PC-3 (cell line): ENCODE measurements at regions not wholly inside any gene's neighbourhood (a gene's known extent, or its start where the extent isn't known, plus 50 kb on each side); places are given as distances from the start of the nearest gene placed in this dataset.

Experiments
- ATAC-seq: fragments of 200-7000 bp; cut with Tn5 transposase; 2 replicates; pipeline ENCODE4 v1.9.1; 2020; ENCODE audit warnings: mild to moderate bottlenecking, moderate library complexity
- BruUV-seq: library from RNA; stranded (reverse); fragments of 400-500 nt; replicated peaks from 2 replicates; lab custom pipeline; 2021; lab: Mats Ljungman, UMichigan
- CTCF ChIA-PET: fragments of 300-600 bp; sonication (Branson Sonifier 250); formaldehyde crosslinking; loops from one replicate; lab custom pipeline; 2022; ENCODE audit warnings: antibody characterized with exemption; lab: Charles Lee
- POLR2A ChIA-PET: fragments of 300-600 bp; sonication (Branson Sonifier 250); formaldehyde crosslinking; loops from one replicate; lab custom pipeline; 2022; ENCODE audit warnings: antibody characterized with exemption; ENCODE audit not compliant: unreplicated experiment; lab: Charles Lee
- DNase-seq: peaks from one replicate; pipeline ENCODE4 v3.0.0-alpha.2; 2015
- H2AFZ ChIP-seq: fragments of 300-600 bp; sonication (generic); 2 replicates; pipeline ENCODE4 v1.6.0; 2016; ENCODE audit warnings: antibody characterized with exemption, low read length
- H3F3A ChIP-seq: fragments of 300-600 bp; sonication (generic); one replicate; pipeline ENCODE4 v1.6.0; 2017; ENCODE audit warnings: antibody characterized with exemption, low read length, control low read depth, mild to moderate bottlenecking; ENCODE audit not compliant: unreplicated experiment
- H3K27ac ChIP-seq: fragments of 300-600 bp; sonication (generic); 2 replicates; pipeline ENCODE4 v1.5.1; 2016; ENCODE audit warnings: mild to moderate bottlenecking, low read length
- H3K27me3 ChIP-seq: fragments of 300-600 bp; sonication (generic); 2 replicates; pipeline ENCODE4 v1.6.1; 2016; ENCODE audit warnings: low read length, mixed read lengths
- H3K36me3 ChIP-seq: fragments of 300-600 bp; sonication (generic); 2 replicates; pipeline ENCODE4 v1.6.1; 2016; ENCODE audit warnings: low read depth, mixed run types, low read length, mixed read lengths
- H3K4me1 ChIP-seq: fragments of 300-600 bp; sonication (generic); 2 replicates; pipeline ENCODE4 v1.5.1; 2016; ENCODE audit warnings: low read length; ENCODE audit not compliant: insufficient read depth
- H3K4me2 ChIP-seq: fragments of 300-600 bp; sonication (generic); 2 replicates; pipeline ENCODE4 v1.6.0; 2016; ENCODE audit warnings: low read length
- H3K4me3 ChIP-seq: fragments of 300-600 bp; sonication (generic); 2 replicates; pipeline ENCODE4 v1.5.1; 2016; ENCODE audit warnings: mild to moderate bottlenecking, low read length, mixed read lengths
- H3K79me2 ChIP-seq: fragments of 300-600 bp; sonication (generic); 2 replicates; pipeline ENCODE4 v1.6.1; 2017; ENCODE audit warnings: low read length, mixed read lengths
- H3K9ac ChIP-seq: fragments of 300-600 bp; sonication (generic); 2 replicates; pipeline ENCODE4 v1.6.0; 2016; ENCODE audit warnings: mild to moderate bottlenecking, low read length
- H3K9me2 ChIP-seq: fragments of 300-600 bp; sonication (generic); replicated peaks from 2 replicates; pipeline ENCODE4 v1.6.1; 2016; ENCODE audit warnings: mixed run types, low read length, mixed read lengths
- H3K9me3 ChIP-seq: fragments of 300-600 bp; sonication (generic); 2 replicates; pipeline ENCODE4 v1.6.1; 2016; ENCODE audit warnings: low read length, mixed read lengths
- H4K20me1 ChIP-seq: fragments of 300-600 bp; sonication (generic); 2 replicates; pipeline ENCODE4 v1.6.1; 2016; ENCODE audit warnings: low read length, mixed read lengths
- CTCF ChIP-seq: fragments of 300-600 bp; sonication (generic); conservative IDR thresholded peaks from 2 replicates; pipeline ENCODE4 v1.5.1; 2017; ENCODE audit warnings: antibody characterized with exemption, low read depth, mild to moderate bottlenecking, low read length
- EZH2 ChIP-seq: fragments of 300-600 bp; sonication (generic); IDR thresholded peaks from one replicate; pipeline ENCODE4 v1.6.1; 2017; ENCODE audit warnings: antibody characterized with exemption, mild to moderate bottlenecking, low read length; ENCODE audit not compliant: unreplicated experiment
- EZH2phosphoT487 ChIP-seq: fragments of 300-600 bp; sonication (generic); IDR thresholded peaks from 2 replicates; pipeline ENCODE4 v1.6.1; 2018; ENCODE audit warnings: mild to moderate bottlenecking, antibody characterized with exemption, low read length, borderline replicate concordance
- intact Hi-C: fragments of 100-400 bp; cut with micrococcal nuclease; formaldehyde crosslinking; loops from 2 replicates; pipeline ENCODE4 v1.9.0; 2023

- H3K79me2 ChIP-seq = no peaks in the 10 kb centered on the region
- DNase-seq = peak; percentile 15
- H3K36me3 ChIP-seq = no peaks in the 10 kb centered on the region
- no TSS peak for BruUV-seq
- H3K27ac ChIP-seq = 0 out of 2 replicates have a peak overlapping the region, but pooled peaks have one; percentile 8
- intact Hi-C loops = no loop called here
- no peak for TF ChIP-seq CTCF
- no peak for TF ChIP-seq EZH2phosphoT487
- TF ChIP-seq EZH2 = no peak
- H3K4me3 ChIP-seq = no peak overlapping the region
- no peak overlapping the region for H3K4me2 ChIP-seq
- no peaks in the 10 kb centered on the region for H3K9me2 ChIP-seq
- no peak for ATAC-seq
- ChIA-PET POLR2A (no interaction called here), CTCF (no interaction called here)
- no peak overlapping the region for H2AFZ ChIP-seq
- no peaks in the 10 kb centered on the region for H3K4me1 ChIP-seq
- H3K9ac ChIP-seq = no peak overlapping the region
- H3K9me3 ChIP-seq = no peaks in the 10 kb centered on the region
- no peaks in the 10 kb centered on the region for H4K20me1 ChIP-seq
- H3K27me3 ChIP-seq = no peaks in the 10 kb centered on the region
- no peaks in the 10 kb centered on the region for H3F3A ChIP-seq
These were observed 303.9 kb downstream of the ETAA1 start for GRCh38 chr2:67701011-67701410.

DNA sequence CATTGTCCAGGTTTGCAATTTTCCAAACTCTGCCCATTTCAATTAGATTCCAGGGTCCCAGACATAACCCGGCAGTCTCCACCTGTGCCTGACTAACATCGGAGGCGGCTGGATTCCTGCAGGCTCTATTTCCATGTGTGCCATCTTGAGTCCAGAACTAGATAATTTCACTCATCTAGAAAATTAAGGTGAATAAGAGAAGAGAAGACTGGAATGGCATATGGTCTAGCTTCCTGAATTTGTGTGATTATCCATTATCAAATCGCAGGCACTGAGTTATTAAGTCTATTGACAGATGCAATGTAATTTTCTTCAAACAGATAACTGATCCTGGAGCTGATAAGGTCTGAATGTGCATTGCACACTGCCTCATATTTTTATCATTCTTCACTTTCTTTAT, 305.2 kb downstream of the ETAA1 start:
- intact Hi-C loops = no loop called here
- Histone ChIP-seq H3K9me3 (no peaks in the 10 kb centered on the region), H2AFZ (no peak overlapping the region), H3K4me2 (no peak overlapping the region), H4K20me1 (no peaks in the 10 kb centered on the region), H3K9me2 (no peaks in the 10 kb centered on the region), H3K27ac (no peak overlapping the region), H3K27me3 (no peaks in the 10 kb centered on the region), H3F3A (no peaks in the 10 kb centered on the region), H3K79me2 (no peaks in the 10 kb centered on the region), H3K36me3 (no peaks in the 10 kb centered on the region), H3K9ac (no peak overlapping the region), H3K4me3 (no peak overlapping the region), H3K4me1 (no peaks in the 10 kb centered on the region)
- no peak for DNase-seq
- ATAC-seq = no peak
- ChIA-PET CTCF (no interaction called here), POLR2A (no interaction called here)
- TF ChIP-seq CTCF = no peak
- no peak for TF ChIP-seq EZH2phosphoT487
- no peak for TF ChIP-seq EZH2
- BruUV-seq = no TSS peak

DNA sequence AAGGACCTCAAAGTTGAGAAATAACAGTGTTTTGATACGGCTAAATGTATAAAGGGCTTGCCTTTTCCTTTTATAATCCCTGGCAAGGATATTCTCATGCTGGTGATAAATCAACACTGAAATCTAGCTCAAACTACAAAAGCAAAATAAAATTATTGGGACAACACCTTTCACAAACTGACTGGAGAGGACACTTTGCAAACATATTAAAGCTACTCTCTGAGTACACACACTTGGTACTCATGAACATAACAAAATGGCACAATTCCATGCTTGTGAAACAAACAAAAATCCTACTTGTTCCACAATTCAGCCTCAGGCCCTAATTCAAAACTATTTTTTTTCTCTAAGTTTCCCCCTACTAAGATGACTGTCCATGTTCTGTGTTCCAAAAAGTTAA, 305.8 kb downstream of the ETAA1 start:
- ChIA-PET POLR2A (no interaction called here), CTCF (no interaction called here)
- H3K27ac ChIP-seq = no peak overlapping the region

More for the DNA sequence above, 305.8 kb downstream of the ETAA1 start:
- no peak overlapping the region for H3K4me2 ChIP-seq
- intact Hi-C loops = no loop called here
- TF ChIP-seq EZH2phosphoT487 = no peak
- H3K9ac ChIP-seq = no peak overlapping the region
- no peak for DNase-seq
- H3K79me2 ChIP-seq = no peaks in the 10 kb centered on the region
- H3K4me3 ChIP-seq = no peak overlapping the region
- no peaks in the 10 kb centered on the region for H3K36me3 ChIP-seq
- H4K20me1 ChIP-seq = no peaks in the 10 kb centered on the region
- no TSS peak for BruUV-seq
- no peaks in the 10 kb centered on the region for H3K9me2 ChIP-seq
- no peak overlapping the region for H2AFZ ChIP-seq
- ATAC-seq = no peak
- H3K27me3 ChIP-seq = no peaks in the 10 kb centered on the region
- no peaks in the 10 kb centered on the region for H3K4me1 ChIP-seq
- H3K9me3 ChIP-seq = no peaks in the 10 kb centered on the region
- H3F3A ChIP-seq = no peaks in the 10 kb centered on the region
